ENCODE measurements at regions not wholly inside any gene's neighbourhood (a gene's known extent, or its start where the extent isn't known, plus 50 kb on each side); places are given as distances from the start of the nearest gene placed in this dataset.

GRCh38 chr6:3559561-3559960, 102.7 kb upstream of the SLC22A23 start:
- no peak overlapping the region for H2AFZ ChIP-seq (ENCODE audit: low read depth)
- no peak for DNase-seq
- ChIA-PET POLR2A (no interaction called here), CTCF (no interaction called here)
- H3K9me3 ChIP-seq: no peaks in the 10 kb centered on the region
- TF ChIP-seq EZH2phosphoT487 (IDR thresholded peaks at IDR 0.05; ENCODE audit: borderline replicate concordance, low read depth) (no peak), RFX5 (IDR thresholded peaks at IDR 0.05; ENCODE audit: low read length) (no peak), TCF12 (IDR thresholded peaks at IDR 0.05) (no peak), IRF3 (IDR thresholded peaks at IDR 0.05; ENCODE audit: low read depth, low read length) (no peak), GATA2 (CRISPR knock-in tag; IDR thresholded peaks at IDR 0.05) (no peak), FOSL2 (IDR thresholded peaks at IDR 0.05; ENCODE audit: borderline replicate concordance, low read depth) (no peak), NRF1 (IDR thresholded peaks at IDR 0.05; ENCODE audit: low read depth, low read length) (no peak), USF1 (IDR thresholded peaks at IDR 0.05; ENCODE audit: borderline replicate concordance, low read depth) (no peak)
- H3K36me3 ChIP-seq (replicated peaks in 1 of 2; ENCODE audit: control insufficient read depth in 1 of 2, insufficient read depth in 2 of 2, low read length in 1 of 2): no peaks in the 10 kb centered on the region
- no peaks in the 10 kb centered on the region for H3K9me2 ChIP-seq
- H3F3A ChIP-seq (replicated peaks; ENCODE audit: insufficient read depth): no peaks in the 10 kb centered on the region
- no peak overlapping the region for H3K27ac ChIP-seq (ENCODE audit: low read depth in 2 of 2, low read length in 1 of 2)
- no peaks in the 10 kb centered on the region; the same call in 1 of the 2 replicates for H3K27me3 ChIP-seq (ENCODE audit: insufficient read depth)
- no peaks in the 10 kb centered on the region for H3K79me2 ChIP-seq (ENCODE audit: insufficient read depth)
- H3K4me3 ChIP-seq (ENCODE audit: low read depth in 2 of 2, low read length in 1 of 2): no peak overlapping the region
- 23% methylated on average over 3 of the region's 3 CpGs for WGBS (ENCODE audit: low lambda C conversion rate)
- no peak overlapping the region for H3K4me2 ChIP-seq
- no peak overlapping the region for H3K9ac ChIP-seq
- H3K4me1 ChIP-seq (ENCODE audit: control insufficient read depth in 1 of 2, insufficient read depth in 2 of 2, low read depth in 1 of 2, low read length in 1 of 2): no peaks in the 10 kb centered on the region
- H4K20me1 ChIP-seq (ENCODE audit: insufficient read depth): no peaks in the 10 kb centered on the region

- Histone ChIP-seq H3K79me2 (ENCODE audit: insufficient read depth) (no peaks in the 10 kb centered on the region), H3F3A (replicated peaks; ENCODE audit: insufficient read depth) (no peaks in the 10 kb centered on the region), H3K27me3 (ENCODE audit: insufficient read depth) (no peaks in the 10 kb centered on the region; the same call in 1 of the 2 replicates), H3K9me3 (no peaks in the 10 kb centered on the region), H2AFZ (ENCODE audit: low read depth) (no peak overlapping the region), H4K20me1 (ENCODE audit: insufficient read depth) (no peaks in the 10 kb centered on the region), H3K4me2 (no peak overlapping the region), H3K36me3 (replicated peaks in 1 of 2; ENCODE audit: control insufficient read depth in 1 of 2, insufficient read depth in 2 of 2, low read length in 1 of 2) (no peaks in the 10 kb centered on the region), H3K27ac (ENCODE audit: low read depth in 2 of 2, low read length in 1 of 2) (no peak overlapping the region), H3K9ac (no peak overlapping the region), H3K9me2 (no peaks in the 10 kb centered on the region), H3K4me3 (ENCODE audit: low read depth in 2 of 2, low read length in 1 of 2) (no peak overlapping the region), H3K4me1 (ENCODE audit: control insufficient read depth in 1 of 2, insufficient read depth in 2 of 2, low read depth in 1 of 2, low read length in 1 of 2) (no peaks in the 10 kb centered on the region)
- ChIA-PET CTCF (no interaction called here), POLR2A (no interaction called here)
- 3% methylated on average over 3 of the region's 3 CpGs for WGBS (ENCODE audit: low lambda C conversion rate)
- TF ChIP-seq YY1 (IDR thresholded peaks at IDR 0.05; ENCODE audit: low read depth) (no peak), CHD2 (IDR thresholded peaks at IDR 0.05; ENCODE audit: low read length, partially characterized antibody) (no peak), RFX5 (IDR thresholded peaks at IDR 0.05; ENCODE audit: low read length) (no peak), RCOR1 (IDR thresholded peaks at IDR 0.05; ENCODE audit: low read length) (no peak), POLR2AphosphoS5 (IDR thresholded peaks at IDR 0.05; ENCODE audit: low read depth, low read length) (no peak), TCF12 (IDR thresholded peaks at IDR 0.05) (no peak), MXI1 (IDR thresholded peaks at IDR 0.05; ENCODE audit: low read depth, low read length) (no peak), FOXM1 (IDR thresholded peaks at IDR 0.05; ENCODE audit: low read depth) (no peak), NFIC (IDR thresholded peaks at IDR 0.05; ENCODE audit: borderline replicate concordance) (no peak), IRF3 (IDR thresholded peaks at IDR 0.05; ENCODE audit: low read depth, low read length) (no peak)
- TF ChIP-seq, protein P1, sequence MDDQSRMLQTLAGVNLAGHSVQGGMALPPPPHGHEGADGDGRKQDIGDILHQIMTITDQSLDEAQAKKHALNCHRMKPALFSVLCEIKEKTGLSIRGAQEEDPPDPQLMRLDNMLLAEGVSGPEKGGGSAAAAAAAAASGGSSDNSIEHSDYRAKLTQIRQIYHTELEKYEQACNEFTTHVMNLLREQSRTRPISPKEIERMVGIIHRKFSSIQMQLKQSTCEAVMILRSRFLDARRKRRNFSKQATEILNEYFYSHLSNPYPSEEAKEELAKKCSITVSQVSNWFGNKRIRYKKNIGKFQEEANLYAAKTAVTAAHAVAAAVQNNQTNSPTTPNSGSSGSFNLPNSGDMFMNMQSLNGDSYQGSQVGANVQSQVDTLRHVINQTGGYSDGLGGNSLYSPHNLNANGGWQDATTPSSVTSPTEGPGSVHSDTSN (IDR thresholded peaks at IDR 0.05): no peak
- DNase-seq: no peak
These were observed 100.5 kb upstream of the SLC22A23 start for GRCh38 chr6:3557336-3557735.

Data from SK-N-SH (cell line).